Daoy (cell line): ENCODE measurements at regions not wholly inside any gene's neighbourhood (a gene's known extent, or its start where the extent isn't known, plus 50 kb on each side); places are given as distances from the start of the nearest gene placed in this dataset.

Experiments
- DNase-seq: peaks from one replicate; pipeline ENCODE4 v3.0.0-alpha.2; 2015; ENCODE audit warnings: low read depth

DNA sequence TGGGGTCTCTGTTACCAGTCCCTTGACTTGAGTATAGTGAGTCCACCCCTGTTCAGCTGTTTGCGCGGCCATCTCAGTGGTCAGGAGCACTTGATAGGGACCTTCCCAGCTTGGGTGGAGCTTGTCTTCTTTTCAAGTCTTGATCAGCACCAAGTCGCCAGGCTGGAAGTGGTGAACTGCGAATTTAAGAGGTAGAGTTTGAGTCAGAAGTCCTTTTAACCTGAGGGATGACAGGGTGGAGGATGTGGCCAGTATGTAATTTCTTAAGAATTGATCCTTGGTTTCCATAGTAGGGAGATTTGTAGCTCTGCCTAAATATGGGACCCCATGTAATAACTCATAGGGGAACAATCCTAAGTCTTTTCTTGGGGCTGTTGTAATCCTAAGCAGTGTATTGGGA lies 86.3 kb upstream of the XCR1 start:
- DNase-seq: no peak

DNA sequence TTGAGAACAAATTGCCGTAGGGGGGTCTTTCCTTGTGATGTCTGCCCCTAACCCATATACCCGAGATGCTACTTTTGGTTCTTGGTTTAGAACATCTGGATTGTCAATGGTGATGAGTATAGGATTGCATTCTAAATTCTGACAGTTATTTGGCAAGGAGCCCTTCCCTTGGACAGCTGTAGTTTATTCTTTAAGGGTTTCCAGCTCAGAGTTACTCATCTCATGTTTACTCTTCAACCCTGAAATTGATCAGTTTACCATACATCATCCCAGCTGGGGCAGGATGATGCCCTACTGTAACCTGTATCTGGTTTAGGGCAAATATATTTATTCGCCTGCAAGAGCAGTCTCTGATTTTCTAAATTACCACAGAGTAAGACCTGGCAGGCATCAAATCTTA lies 85.7 kb upstream of the XCR1 start:
- DNase-seq: no peak

DNA sequence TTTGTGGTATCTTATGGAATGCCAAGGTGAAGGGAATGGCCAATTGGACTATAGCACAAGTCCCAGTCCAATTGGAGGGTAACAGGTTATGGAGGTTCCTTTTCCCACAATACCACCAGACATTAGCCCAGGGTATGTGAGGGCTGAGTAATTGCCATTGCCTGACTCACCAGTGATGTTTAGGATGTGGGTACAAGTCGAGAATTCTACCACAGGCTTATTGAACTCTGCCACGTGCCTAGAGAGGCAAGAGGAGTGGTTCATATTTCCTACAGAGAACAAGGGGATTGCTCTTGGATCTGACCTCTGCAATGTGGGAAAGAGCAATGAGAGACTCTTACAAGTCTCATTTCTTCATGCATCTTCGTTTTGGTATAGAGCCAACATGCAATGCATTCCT lies 85.0 kb upstream of the XCR1 start:
- DNase-seq: peak; percentile 70

DNA sequence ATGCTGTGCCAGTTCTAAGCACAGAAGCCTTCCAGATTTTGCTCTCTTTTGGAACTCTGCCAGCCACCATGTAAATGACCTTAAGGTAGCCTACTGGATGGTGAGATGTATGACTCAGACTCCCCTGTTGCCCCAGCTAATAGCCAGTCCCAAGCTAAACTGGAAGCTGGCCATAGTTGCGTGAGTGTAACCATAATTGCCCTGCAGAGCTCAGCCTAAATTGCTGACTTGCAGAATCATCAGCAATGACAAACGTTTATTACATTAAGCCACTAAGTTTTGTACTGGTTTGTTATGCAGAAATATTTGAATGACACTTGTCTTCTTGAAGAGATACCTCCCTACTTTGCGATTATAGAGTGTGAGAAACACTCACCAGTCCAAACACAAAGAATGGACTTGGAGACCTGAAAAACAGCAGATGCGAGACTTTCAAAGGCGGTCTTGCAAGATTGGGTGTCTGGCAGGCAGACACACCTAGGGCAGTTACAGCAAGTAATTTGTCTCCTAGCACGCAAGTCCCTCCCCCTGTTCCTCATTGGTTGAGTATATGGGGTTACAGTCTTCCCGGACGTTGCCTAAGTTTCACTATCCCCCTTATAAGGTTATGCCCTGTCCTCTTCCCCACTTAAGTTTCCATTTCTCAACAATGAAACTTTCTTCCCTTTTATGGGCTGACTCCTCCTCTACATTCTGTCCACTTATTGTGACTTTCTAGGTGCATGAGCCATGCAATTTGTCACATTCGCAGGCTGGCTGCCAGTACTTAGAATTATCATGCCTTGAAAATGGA lies 83.6 kb upstream of the XCR1 start:
- DNase-seq: peak; percentile 79

DNA sequence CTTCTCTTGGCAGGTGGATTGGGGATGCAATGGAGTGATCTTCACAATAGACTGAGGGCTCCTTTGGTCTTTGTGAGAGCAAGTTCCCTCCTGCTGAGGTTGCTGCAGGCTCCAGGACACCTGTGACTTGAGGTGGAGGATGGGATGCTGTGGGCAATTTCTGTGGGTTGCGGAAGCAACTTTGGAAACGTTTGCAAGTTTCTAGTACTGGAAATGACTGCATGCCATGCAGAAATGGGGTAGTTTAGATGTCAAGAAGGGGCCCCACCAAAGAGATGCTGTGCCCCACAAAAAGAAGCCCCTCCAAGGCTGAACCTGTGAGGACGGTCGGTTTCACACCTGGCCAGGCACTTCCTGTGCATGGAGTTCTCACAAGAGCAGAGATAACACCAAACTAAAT lies 80.4 kb upstream of the XCR1 start:
- DNase-seq: no peak

DNA sequence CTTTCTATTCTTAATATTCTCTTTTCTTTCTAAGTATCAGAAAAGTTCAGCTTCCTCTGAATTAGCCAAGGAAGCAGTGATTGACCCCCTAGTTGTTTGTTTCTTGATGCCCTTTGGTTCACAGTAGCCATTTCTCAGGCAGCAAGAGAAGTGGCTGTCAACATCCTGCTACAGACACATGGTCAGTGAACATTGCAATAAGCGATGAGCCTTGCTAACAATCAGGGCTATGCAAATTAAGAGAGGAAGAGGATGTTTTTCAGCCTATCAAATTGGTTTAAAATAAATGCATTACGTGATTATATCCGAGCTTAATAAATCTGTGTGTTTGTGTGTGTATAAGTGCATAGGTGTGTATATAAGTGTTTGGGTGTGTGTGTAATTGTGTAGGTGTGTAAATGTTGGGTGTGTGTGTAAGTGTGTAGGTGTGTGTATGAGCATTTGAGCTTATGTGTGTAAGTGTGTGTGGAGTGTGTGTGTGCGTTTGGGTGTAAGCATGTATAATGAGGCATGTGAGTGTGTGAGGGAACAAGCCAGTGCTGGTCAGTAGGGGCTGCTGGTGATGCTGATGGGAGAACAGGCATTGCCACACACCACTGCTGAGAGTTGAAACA lies 78.1 kb upstream of the XCR1 start:
- DNase-seq: no peak

DNA sequence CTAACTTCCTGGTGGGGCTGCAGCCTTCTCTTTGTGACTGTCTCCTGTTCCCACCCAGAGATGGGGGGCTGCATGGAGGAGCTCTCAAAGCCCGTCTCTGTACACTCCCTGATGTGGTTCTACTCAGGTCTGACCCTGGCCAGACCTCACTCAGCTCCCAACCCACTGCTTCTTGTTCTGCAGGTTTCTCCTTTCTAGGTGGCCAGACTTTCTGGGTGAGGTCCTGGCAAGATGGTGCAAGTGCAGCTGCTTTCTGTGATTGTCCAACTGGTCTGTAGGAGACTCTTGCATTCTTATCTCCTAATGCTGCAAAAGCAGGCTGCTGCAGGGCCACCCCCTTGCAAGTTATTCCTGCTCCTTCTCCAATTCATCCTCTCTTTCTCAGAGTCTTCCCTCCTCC lies 77.4 kb upstream of the XCR1 start:
- no peak for DNase-seq

DNA sequence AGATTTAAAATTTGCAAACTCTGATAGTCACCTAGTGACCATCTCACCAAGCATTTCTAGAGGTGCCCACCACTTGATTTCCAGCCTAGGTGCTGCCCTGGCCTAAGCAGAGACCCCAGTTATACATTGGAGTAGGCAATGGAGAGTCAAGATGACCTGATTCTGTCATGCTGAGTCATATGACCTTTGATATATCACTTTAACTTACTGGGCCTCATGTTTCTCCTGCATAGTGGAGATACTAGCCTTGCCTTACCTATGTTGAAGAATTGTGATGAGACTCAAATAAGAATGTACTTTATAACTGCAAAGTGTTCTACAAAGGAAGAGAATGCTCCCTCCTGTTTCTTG lies 75.5 kb upstream of the XCR1 start:
- DNase-seq: no peak

DNA sequence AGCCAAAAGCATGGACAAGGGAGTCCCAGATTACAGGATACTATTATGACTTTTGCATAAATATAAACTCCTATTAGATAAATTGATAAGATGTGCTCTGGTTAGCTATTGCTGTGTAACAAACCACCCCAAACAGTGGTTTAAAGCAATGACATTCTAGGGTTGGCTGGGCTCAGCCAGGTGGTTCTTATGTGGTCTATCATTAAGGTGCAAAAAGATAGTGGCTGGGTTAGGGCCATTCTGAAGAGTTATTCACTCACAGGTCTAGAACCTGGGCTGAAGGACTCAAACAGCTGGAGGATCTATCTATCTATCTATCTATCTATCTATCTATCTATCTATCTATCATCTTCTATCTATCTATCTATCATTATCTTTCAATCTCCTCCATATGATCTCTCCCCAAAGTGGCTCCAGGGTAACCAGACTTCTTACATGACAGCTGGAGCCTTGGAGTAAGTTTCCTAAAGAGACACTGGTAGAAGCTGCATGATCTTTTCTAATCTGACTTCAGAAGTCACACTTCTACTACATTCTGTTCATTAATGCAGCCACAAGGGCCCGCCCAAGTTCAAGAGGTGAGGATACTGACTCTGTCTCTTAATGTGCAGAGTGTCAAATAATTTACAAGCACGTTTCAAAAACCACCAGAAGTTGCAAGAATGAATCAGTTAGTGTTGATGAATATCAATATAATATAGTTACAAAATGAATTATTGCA lies 74.9 kb upstream of the XCR1 start:
- no peak for DNase-seq

DNA sequence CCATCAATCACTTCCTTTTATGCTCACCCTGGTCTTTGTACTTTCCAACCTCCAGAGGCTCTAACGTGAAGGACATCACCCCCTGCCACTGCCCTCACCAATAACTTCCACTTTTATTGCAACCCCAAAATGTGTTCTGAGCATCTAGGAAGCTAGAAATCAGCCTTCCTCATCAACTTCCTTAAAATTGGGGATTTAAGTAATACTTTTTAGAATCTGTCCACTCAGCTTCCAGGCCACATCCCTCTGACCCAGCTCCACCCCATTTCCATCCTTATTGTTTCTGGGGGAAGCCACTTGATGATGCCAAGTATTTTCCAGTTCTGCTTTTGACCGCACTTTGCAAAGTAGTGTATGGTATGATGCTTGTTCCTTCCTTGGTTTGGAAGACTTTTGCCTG lies 73.5 kb upstream of the XCR1 start:
- no peak for DNase-seq

DNA sequence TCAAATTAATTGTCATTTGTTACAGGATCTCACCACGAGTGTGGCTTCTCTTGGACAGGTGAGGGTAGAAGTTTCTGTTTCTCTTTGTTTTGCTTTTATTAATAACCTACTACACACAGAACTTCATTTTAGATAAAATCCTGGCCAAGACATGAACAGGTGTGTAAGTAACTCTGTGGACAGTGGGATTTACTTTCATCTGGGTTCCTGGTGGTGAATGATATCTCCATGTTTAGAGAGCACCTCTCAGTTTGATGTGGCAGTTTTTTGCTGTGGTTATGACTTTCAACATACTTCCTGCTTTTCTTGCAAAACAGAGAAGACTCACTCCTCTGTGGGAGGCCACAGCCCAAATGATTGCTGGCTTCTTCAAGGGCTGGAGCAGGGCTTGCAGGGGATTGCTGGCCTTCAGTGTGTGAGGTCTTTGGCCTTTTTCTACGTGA lies 71.1 kb upstream of the XCR1 start:
- peak; percentile 7 for DNase-seq

DNA sequence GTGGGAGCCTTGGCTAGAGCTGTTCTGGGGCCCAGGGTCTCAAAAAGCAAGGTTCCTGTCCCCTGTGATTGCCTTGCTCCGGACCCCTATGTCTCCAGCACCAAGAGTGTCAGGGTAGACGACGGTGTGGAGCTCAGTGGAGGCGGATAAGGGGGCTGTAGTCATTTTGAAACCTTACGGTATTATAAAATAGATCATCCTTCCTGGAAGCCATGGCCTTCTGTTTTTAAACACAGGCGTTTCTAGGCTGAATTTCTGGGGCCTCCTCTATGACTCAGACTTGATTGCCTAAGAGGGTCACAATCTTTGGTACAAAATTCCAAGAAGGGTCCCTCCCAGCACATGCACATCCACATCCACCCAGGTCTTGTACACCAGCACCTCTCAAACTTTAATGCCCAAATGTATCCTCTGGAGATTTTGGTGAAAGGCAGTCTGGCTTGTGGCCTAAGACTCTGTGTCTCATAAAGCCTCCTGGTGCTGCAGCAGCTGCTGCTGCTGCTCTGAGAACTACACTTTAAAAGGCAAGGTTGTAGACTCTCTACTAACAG lies 70.5 kb upstream of the XCR1 start:
- DNase-seq: no peak

DNA sequence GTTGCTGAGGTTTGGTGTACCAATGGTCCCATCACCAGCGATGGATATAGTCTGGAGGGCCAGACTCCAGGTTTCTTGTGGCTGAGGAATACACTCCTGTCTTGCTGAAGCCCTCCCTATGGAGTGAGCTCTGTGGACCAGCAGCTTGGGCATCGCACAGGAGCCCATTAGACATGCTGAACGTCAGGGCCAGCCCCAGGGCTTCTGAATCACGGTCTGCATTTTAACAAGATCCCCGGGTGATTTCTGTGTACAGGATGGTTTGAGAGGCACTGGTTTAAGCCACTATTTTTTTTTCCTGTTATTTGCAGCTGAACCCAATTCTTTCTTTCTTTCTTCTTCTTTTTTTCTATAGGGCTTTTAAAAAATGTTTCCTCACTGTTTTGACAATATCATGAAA lies 69.5 kb upstream of the XCR1 start:
- no peak for DNase-seq

DNA sequence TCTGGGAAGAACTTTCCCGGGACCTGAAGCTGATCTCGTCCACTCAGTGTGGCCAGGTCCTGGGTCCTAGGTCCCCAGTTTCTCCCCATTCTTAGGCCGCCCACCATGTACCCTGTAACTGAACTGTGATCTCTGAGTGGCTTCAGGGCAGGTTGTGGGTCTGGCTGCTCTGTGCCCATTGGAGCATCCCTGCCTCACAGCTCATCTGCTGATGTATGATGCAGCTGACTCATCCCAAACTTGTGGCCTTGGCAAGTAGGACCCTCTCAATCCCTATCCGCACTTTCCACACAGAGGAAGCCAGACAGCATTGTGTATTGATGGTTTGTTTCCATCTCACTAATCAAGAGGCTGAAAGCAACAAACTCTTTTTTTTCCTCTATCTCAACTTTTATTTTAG lies 69.1 kb upstream of the XCR1 start:
- no peak for DNase-seq

DNA sequence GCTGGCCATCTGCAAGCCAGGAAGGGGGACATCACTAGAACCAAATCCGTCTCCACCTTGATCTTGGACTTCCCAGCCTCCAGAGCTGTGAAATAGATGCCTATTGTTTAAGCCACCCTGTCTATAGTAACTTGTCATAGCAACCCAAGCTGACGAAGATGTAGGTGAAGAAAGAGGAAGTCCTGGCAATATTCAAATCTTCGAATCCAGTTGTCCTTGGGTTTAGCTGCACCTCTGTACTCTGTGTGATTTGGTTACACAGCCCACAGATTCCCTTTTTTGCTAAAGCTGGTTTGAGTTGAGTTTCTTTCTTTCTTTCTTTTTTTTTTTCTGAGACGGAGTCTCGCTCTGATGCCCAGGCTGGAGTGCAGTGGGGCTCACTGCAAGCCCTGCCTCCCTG lies 68.0 kb upstream of the XCR1 start:
- DNase-seq: no peak

DNA sequence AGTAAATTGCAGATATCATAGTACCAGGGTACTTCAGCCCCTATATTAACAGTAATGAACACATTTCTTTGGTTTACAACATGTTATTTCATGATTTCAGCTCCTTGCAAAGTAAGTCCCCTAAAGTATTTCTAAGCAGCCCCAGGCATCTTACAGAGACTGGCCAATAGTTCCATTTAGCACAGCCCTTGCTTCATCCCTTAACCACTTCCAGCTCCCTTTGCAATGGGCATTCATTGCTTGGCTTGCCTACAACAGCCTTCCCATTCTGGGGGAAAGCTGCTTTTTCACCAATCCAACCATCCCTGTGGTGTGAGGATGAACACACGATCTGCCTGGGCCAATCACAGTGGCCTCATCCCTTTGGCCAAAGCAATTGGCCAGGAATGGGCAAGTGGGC lies 67.2 kb upstream of the XCR1 start:
- no peak for DNase-seq

DNA sequence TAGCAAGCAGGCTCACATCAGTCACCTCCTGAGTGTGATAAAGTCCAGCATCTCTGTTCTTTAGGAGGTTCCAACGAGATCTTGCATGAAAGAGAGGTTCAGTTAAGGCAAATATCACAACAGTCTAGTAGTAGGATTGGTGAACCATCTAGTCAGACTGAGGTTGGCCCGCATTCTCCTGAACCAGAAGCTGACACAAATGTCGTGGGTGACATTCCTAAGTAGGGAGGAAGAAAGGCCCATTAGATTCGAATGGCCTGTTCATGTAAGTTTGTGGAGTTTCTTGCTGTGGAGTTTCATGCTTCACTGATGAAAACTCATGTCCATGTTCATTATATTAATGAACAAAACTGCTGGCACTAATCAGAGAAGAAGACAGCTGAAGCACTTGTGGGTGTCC lies 66.7 kb upstream of the XCR1 start:
- no peak for DNase-seq

DNA sequence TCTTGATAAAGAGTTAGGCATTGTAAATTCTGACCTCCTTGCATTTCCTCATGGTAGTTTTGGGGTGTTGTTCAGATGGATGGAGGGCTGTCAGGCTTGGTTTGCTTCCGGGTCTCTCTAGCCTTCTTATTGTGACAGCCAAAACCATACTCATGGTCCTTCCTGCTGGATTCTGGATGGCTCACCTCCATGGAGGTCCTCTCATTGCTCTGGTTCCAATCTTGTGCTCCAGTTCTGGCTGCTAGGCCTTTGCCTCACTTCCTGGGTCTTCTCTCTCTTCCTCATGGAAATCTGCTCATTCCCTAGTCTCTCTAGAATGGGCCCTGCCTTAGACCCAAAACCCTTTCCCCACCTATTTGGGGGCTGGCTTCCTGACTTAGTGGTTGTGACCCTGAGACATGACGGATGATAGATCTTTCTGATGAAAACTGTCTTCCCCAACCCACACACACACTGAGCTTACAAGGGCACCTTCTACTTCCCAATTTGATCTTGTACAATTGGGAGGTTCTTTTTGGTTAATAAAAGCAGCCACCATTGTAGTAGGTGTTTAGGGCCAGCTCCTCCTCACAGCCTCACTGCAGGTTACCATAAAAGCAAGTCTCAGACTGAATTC lies 66.2 kb upstream of the XCR1 start:
- no peak for DNase-seq

DNA sequence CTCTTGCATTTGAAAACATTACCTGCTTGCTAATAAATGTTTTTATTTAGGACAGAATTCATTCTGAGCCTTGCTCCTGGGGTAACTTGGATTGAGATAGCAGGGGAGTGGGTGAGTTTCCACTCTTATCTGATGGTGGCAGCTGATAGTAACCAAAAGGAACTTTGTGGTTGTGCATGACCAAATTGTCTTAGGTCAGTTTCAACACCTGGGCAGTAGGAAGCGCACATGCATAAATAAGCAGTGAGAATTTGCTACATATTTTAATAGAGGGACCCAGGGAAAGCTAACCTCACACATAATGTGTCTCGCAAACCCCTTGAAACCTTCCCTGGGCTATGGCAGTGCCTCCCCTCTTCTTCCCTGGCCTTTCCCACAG lies 65.4 kb upstream of the XCR1 start:
- no peak for DNase-seq

DNA sequence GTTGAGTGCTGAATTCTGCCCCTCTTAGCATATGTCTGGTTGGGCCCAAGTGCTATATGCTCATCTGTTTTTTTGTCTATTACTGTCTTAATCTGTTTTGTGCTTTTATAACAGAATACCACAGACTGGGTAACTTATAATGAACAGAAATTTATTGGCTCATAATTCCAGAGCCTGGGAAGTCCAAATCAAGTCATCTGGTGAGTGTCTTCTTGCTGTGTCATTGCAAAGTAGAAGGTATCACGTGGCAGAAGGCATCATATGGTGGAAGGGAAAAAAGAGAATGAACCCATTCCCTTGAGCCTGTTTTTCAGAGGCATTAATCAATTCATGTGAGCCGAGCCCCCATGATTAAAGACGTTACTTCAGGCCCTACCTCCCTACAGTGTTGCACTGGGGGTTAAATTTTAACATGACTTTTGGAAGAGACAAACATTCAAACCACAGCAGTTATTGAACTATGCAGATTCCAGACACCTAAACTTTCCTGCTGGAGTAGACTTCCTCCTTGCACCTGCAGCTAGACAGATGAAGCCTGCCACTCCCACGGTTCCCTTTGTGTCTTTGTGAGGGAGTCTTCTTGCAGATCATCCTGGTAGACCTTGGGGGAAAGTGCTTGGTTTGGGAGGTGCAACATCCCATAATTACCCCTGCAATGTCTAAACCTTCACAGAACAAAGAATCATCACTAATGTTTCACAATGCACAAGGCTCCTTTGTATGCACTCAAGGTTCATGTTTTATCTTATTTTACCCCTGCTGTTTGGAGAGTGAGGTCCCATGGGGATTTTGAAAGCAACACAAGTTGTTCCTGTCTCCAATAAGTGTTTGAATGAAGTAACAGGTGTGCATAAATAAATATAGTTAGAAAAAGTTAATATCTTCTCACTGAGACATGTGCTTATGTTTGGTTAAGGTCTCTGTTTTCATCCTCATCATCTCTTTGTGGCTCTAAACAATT lies 64.7 kb upstream of the XCR1 start:
- no peak for DNase-seq

DNA sequence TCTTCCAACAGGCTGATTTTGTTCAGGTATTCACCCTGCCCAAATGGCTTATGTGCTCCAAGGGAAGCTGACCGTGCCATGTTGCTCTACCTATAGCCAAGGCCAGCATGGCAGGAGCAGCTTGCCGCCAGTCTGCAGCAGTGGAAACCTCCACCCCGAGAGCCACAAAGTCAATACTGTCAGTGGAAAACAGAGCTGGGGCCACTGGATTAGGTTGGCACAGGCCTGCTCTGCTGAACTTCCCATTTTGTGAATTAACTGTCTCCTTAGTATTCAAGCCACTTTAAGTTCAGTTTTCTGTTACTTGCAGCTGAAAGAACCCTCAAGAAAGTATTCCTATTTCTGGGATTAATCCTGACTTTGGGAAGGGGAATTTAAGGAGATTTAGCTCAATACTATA lies 63.8 kb upstream of the XCR1 start:
- no peak for DNase-seq
